Heart right ventricle (tissue), 16 donors: ENCODE measurements at regions not wholly inside any gene's neighbourhood (a gene's known extent, or its start where the extent isn't known, plus 50 kb on each side); places are given as distances from the start of the nearest gene placed in this dataset.
A peak's percentile ranks its signal among the peaks of the same experiment; 100 is the strongest.

Experiments
- ATAC-seq, 8 donors: fragments of 200-7000 bp; cut with Tn5 transposase; one replicate each; pipeline ENCODE4 v1.9.1; 2020; ENCODE audit warnings: mild to moderate bottlenecking in 8 of 8, moderate library complexity in 8 of 8, moderate number of reproducible peaks in 1 of 8
- DNase-seq, 2 donors: peaks; one replicate each; pipeline ENCODE4 v3.0.0-alpha.2; 2020
- H3K27ac ChIP-seq, 10 donors: fragments of 200-600 bp; sonication (generic) in 2 of 10; one replicate each; pipeline versions ENCODE4 v1.5.0 to v1.8.0; 2020 to 2022; ENCODE audit warnings: mild to moderate bottlenecking in 3 of 10
- H3K27me3 ChIP-seq, 7 donors: fragments of 200-600 bp; one replicate each; pipeline ENCODE4 v1.8.0; 2021 to 2022; ENCODE audit warnings: mild to moderate bottlenecking in 2 of 7
- H3K36me3 ChIP-seq, 9 donors: fragments of 200-600 bp; sonication (generic) in 1 of 9; one replicate each; pipeline versions ENCODE4 v1.5.0 to v1.8.0; 2020 to 2022; ENCODE audit warnings: mild to moderate bottlenecking in 2 of 9
- H3K4me1 ChIP-seq, 9 donors: fragments of 200-600 bp; sonication (generic) in 1 of 9; one replicate each; pipeline versions ENCODE4 v1.5.0 to v1.8.0; 2020 to 2022; ENCODE audit warnings: mild to moderate bottlenecking in 4 of 9
- H3K4me3 ChIP-seq, 10 donors: fragments of 200-600 bp; sonication (generic) in 2 of 10; one replicate each; pipeline versions ENCODE4 v1.5.0 to v1.8.0; 2020 to 2022; ENCODE audit warnings: mild to moderate bottlenecking in 7 of 10, moderate library complexity in 2 of 10
- H3K9me3 ChIP-seq, 11 donors: fragments of 200-600 bp in 10 of 11; sonication (generic) in 2 of 11; one replicate each; pipeline versions ENCODE4 v1.5.0 to v1.8.0; 2013 to 2022; ENCODE audit warnings: mild to moderate bottlenecking in 2 of 11, control low read depth in 1 of 11, moderate library complexity in 1 of 11
- WGBS, 2 donors: extraction: QIAGEN DNeasy Blood & Tissue Kit; methylation state at CpG; one replicate each; pipeline ENCODE4 v1.1.7; 2013; ENCODE audit warnings: inconsistent platforms in 1 of 2; 5-methylcytosine and 5-hydroxymethylcytosine counted together
- intact Hi-C, 10 donors: fragments of 100-400 bp; cut with DNase I; formaldehyde crosslinking; loops; one replicate each; pipeline versions ENCODE4 v1.11.1 to v1.14.2; 2022
- TF ChIP-seq, protein P1 (sequence below), 9 donors: fragments of 200-600 bp; sonication (generic) in 2 of 9; IDR thresholded peaks; one replicate each; pipeline versions ENCODE4 v1.5.0 to v1.8.0; 2021 to 2022; ENCODE audit warnings: antibody characterized with exemption in 9 of 9, mild to moderate bottlenecking in 5 of 9, moderate library complexity in 1 of 9
- donor health status: Arrhythmogenic right ventricular cardiomyopathy.
- donor health status: ischemic (EF 13 %, LVEDD 7.1; RV severe dilation, severe dysfunction).
- donor health status: healthy with polysubstance abuse.
- donor health status: DM: no; HTN: yes; CAD: no.
- donor health status: DM: no; HTN: no; CAD: no.
- donor health status: ischemic (EF 25% LVEDD 6.9; RV normal size, moderate dysfunction).
- donor health status: ischemic (EF 25% LVEDD 5.7; RV mildly dilated, moderate dysfunction).
- donor health status: healthy.
- donor health status: DM: yes; HTN: yes; CAD: no.
- donor health status: Ischemic cardiomyopathy.
- donor health status: ischemic (EF 35%, LVEDD 5.7; RV mildly dilated, moderate dysfunction).
- donor health status: nonischemic (EF 11% LVEDD 7.7; RV severe dilation, severe dysfunction).
- donor health status: DM: yes; HTN: yes; CAD: no.
- donor health status: PGD.
- donor health status: ischemic (EF 29% LVEDD 5.4; RV normal size, mild dysfunction).
- donor health status: nonischemic (EF 23%, LVEDD 6.1; RV moderate dilation, normal function).

DNA sequence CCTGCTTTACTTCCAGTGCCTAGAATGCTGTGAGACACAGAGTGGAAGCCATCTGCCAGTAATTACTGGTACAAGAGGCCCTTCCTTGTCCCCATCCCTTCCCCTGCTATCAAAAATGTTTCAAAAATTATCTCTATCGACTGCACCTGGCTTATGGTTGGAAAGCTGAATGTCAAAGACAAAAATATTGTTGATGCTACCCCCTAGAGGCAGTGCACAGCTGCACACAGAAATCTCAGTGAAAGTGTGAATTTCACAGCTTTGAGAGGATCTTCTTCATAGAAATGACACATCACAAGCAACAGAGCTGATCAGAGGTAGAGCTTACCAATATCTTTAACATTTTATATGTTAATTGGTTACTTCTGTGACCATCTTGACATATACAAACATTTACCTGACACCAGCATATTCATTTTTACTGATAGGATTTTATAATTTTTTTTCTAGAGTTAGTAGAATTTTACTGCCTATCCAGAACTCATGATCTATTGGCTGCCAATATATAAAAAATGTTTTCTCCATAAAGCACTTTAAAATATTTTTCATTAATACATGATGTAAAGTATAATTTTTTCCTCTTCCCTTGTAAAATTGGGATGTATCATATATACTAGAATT is 138.0 kb downstream of the AACS start:
- intact Hi-C loops = no loop called here

DNA sequence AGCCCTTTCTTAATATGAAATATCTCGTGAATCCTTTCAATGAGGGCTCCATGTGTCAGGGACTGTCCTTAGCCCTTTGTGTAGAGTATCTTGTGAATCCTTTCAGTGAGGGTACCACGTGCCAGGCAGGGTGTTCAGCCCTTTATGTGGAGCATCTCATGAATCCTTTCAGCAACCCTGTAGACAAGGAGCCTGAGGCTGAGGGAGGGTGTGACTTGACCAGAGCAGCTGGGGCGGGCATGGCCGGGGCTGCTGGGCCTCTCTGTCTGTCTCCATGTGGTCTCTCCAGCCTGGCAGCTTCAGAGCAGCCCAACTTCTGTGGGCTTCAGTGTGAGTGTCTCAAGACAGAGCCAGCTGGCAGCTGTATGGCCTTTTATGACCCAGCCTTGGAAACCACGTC is 140.2 kb downstream of the AACS start:
- intact Hi-C loops = no loop called here
- no peak overlapping the region for H3K27ac ChIP-seq
- H3K4me1 ChIP-seq = no peaks in the 10 kb centered on the region
- ATAC-seq (no peak), DNase-seq (no peak)
- H3K9me3 ChIP-seq = peaks cover 0 to 23% (median 2%) of the 10 kb centered on the region in 11 donors
- peaks cover 0 to 37% (median 14%) of the 10 kb centered on the region in 7 donors for H3K27me3 ChIP-seq
- no peak overlapping the region for H3K4me3 ChIP-seq
- 69 to 70% methylated on average over 5 of the region's 5 CpGs for WGBS, 2 donors
- no peaks in the 10 kb centered on the region for H3K36me3 ChIP-seq
- TF ChIP-seq, protein P1, sequence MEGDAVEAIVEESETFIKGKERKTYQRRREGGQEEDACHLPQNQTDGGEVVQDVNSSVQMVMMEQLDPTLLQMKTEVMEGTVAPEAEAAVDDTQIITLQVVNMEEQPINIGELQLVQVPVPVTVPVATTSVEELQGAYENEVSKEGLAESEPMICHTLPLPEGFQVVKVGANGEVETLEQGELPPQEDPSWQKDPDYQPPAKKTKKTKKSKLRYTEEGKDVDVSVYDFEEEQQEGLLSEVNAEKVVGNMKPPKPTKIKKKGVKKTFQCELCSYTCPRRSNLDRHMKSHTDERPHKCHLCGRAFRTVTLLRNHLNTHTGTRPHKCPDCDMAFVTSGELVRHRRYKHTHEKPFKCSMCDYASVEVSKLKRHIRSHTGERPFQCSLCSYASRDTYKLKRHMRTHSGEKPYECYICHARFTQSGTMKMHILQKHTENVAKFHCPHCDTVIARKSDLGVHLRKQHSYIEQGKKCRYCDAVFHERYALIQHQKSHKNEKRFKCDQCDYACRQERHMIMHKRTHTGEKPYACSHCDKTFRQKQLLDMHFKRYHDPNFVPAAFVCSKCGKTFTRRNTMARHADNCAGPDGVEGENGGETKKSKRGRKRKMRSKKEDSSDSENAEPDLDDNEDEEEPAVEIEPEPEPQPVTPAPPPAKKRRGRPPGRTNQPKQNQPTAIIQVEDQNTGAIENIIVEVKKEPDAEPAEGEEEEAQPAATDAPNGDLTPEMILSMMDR (IDR thresholded peaks at IDR 0.05) = no peak

More for the DNA sequence above, 138.0 kb downstream of the AACS start:
- no peaks in the 10 kb centered on the region for H3K4me1 ChIP-seq
- TF ChIP-seq, protein P1 (IDR thresholded peaks at IDR 0.05) = peak in 7 of 9 donors; percentile 31 to 47 (median 42)
- ATAC-seq = no peak
- DNase-seq = no peak
- peaks cover 0 to 33% (median 24%) of the 10 kb centered on the region in 7 donors for H3K27me3 ChIP-seq
- no peaks in the 10 kb centered on the region for H3K36me3 ChIP-seq
- H3K4me3 ChIP-seq = no peak overlapping the region
- H3K27ac ChIP-seq = no peak overlapping the region
- 7 to 14% methylated on average over 1 of the region's 1 CpG for WGBS, 2 donors
- H3K9me3 ChIP-seq = peaks cover 0 to 25% (median 3%) of the 10 kb centered on the region in 11 donors

DNA sequence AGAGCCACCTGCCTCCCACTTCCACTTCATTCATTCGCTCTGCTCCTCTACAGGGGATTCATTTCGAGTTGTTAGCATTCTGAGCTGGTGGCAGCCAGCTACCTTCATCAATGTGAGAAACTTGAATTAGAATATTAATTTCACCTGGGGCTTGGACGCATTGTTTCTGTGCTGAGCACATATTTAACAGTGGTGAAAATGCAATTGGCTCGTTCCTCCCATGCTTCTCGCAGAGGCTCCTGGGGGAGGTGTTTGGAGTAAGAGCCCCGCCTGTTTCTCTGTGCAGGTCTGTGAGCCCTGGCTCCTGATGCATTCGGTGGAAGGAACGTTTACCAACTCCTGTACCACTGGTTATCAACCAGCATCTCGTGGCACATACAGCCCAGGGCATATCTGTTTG is 141.5 kb downstream of the AACS start:
- WGBS, 2 donors = 73% methylated on average over 9 of the region's 9 CpGs

DNA sequence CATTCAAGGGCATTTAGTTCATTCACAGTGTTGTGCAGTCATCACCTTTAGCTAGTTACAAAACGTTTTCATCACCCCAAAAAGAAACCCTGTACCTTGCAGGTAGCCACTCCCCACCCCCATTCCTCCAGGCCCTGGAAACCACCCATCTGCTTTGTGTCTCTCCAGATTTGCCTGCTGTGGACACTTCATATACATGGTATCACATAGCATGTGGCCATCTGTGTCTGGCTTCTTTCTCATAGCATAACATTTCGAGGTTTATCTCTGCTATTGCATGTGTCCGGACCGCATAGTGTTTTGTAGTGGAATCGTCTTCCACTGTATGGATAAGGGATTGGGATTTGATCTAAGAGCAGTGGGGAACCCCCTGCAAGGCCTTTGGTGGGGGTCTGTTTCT is 143.1 kb downstream of the AACS start:
- H3K4me3 ChIP-seq = no peak overlapping the region
- WGBS, 2 donors = 42 to 50% methylated on average over 5 of the region's 5 CpGs
- H3K27ac ChIP-seq = no peak overlapping the region
- H3K9me3 ChIP-seq = no peaks in the 10 kb centered on the region
- ATAC-seq (no peak), DNase-seq (no peak)
- no peaks in the 10 kb centered on the region for H3K4me1 ChIP-seq
- intact Hi-C loops = no loop called here
- no peaks in the 10 kb centered on the region for H3K36me3 ChIP-seq
- peaks cover 0 to 54% (median 21%) of the 10 kb centered on the region in 7 donors for H3K27me3 ChIP-seq
- TF ChIP-seq, protein P1 (IDR thresholded peaks at IDR 0.05) = no peak

More for the DNA sequence above, 141.5 kb downstream of the AACS start:
- peaks cover 0 to 43% (median 18%) of the 10 kb centered on the region in 7 donors for H3K27me3 ChIP-seq
- no peak for DNase-seq
- H3K4me1 ChIP-seq = no peaks in the 10 kb centered on the region
- intact Hi-C loops = no loop called here
- no peaks in the 10 kb centered on the region for H3K36me3 ChIP-seq
- TF ChIP-seq, protein P1 (IDR thresholded peaks at IDR 0.05) = no peak
- no peak overlapping the region for H3K27ac ChIP-seq
- H3K4me3 ChIP-seq = no peak overlapping the region
- H3K9me3 ChIP-seq = peaks cover 0 to 10% (median 0%) of the 10 kb centered on the region in 11 donors
- ATAC-seq = no peak
